ENCODE measurements at regions not wholly inside any gene's neighbourhood (a gene's known extent, or its start where the extent isn't known, plus 50 kb on each side); places are given as distances from the start of the nearest gene placed in this dataset.

DNA sequence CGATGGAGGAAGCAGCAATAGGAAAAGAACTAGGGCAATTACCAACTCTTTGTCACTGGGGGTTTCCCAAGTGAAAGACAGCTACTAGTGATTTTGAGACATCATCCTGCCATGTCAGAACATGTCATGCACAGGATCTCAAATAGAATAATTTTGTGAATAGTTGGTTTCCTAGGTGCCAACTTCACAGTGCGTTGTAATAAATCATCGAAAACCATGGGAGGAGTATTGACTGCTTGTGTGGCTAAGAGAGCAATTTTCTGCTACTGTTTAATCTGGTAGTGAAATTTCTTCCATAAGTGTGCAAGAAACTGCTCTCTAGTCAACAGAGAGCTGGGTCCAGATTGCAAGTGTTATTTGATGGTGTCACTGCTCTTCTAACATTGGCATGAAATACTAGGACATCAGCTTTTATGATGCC, 168.6 kb downstream of the NNT start:
- TF ChIP-seq PPARA (CRISPR knock-in tag; IDR thresholded peaks at IDR 0.05; ENCODE audit: borderline replicate concordance) (no peak), TCF4 (CRISPR knock-in tag; IDR thresholded peaks at IDR 0.05; ENCODE audit: borderline replicate concordance) (no peak), GLIS3 (CRISPR knock-in tag; IDR thresholded peaks at IDR 0.05) (no peak), ZC3H10 (CRISPR knock-in tag; IDR thresholded peaks at IDR 0.05) (no peak), SNAI2 (CRISPR knock-in tag; IDR thresholded peaks at IDR 0.05) (no peak), ZNF565 (CRISPR knock-in tag; conservative IDR thresholded peaks at IDR 0.05; ENCODE audit: low read depth) (no peak), TOX (CRISPR knock-in tag; IDR thresholded peaks at IDR 0.05; ENCODE audit: borderline replicate concordance) (no peak), RARB (CRISPR knock-in tag; IDR thresholded peaks at IDR 0.05) (no peak), BACH2 (CRISPR knock-in tag; IDR thresholded peaks at IDR 0.05; ENCODE audit: borderline replicate concordance) (no peak), OSR1 (CRISPR knock-in tag; IDR thresholded peaks at IDR 0.05) (no peak), ZFP30 (CRISPR knock-in tag; IDR thresholded peaks at IDR 0.05) (no peak), ISL1 (CRISPR knock-in tag; IDR thresholded peaks at IDR 0.05) (no peak), ESRRG (CRISPR knock-in tag; IDR thresholded peaks at IDR 0.05) (no peak)
- TF ChIP-seq, protein P1, sequence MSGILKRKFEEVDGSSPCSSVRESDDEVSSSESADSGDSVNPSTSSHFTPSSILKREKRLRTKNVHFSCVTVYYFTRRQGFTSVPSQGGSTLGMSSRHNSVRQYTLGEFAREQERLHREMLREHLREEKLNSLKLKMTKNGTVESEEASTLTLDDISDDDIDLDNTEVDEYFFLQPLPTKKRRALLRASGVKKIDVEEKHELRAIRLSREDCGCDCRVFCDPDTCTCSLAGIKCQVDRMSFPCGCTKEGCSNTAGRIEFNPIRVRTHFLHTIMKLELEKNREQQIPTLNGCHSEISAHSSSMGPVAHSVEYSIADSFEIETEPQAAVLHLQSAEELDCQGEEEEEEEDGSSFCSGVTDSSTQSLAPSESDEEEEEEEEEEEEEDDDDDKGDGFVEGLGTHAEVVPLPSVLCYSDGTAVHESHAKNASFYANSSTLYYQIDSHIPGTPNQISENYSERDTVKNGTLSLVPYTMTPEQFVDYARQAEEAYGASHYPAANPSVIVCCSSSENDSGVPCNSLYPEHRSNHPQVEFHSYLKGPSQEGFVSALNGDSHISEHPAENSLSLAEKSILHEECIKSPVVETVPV (CRISPR knock-in tag; IDR thresholded peaks at IDR 0.05): no peak
- TF ChIP-seq, protein P2, sequence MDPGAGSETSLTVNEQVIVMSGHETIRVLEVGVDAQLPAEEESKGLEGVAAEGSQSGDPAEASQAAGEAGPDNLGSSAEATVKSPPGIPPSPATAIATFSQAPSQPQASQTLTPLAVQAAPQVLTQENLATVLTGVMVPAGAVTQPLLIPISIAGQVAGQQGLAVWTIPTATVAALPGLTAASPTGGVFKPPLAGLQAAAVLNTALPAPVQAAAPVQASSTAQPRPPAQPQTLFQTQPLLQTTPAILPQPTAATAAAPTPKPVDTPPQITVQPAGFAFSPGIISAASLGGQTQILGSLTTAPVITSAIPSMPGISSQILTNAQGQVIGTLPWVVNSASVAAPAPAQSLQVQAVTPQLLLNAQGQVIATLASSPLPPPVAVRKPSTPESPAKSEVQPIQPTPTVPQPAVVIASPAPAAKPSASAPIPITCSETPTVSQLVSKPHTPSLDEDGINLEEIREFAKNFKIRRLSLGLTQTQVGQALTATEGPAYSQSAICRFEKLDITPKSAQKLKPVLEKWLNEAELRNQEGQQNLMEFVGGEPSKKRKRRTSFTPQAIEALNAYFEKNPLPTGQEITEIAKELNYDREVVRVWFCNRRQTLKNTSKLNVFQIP (CRISPR knock-in tag; IDR thresholded peaks at IDR 0.05; ENCODE audit: borderline replicate concordance, low read depth): no peak
- TF ChIP-seq, protein P3, sequence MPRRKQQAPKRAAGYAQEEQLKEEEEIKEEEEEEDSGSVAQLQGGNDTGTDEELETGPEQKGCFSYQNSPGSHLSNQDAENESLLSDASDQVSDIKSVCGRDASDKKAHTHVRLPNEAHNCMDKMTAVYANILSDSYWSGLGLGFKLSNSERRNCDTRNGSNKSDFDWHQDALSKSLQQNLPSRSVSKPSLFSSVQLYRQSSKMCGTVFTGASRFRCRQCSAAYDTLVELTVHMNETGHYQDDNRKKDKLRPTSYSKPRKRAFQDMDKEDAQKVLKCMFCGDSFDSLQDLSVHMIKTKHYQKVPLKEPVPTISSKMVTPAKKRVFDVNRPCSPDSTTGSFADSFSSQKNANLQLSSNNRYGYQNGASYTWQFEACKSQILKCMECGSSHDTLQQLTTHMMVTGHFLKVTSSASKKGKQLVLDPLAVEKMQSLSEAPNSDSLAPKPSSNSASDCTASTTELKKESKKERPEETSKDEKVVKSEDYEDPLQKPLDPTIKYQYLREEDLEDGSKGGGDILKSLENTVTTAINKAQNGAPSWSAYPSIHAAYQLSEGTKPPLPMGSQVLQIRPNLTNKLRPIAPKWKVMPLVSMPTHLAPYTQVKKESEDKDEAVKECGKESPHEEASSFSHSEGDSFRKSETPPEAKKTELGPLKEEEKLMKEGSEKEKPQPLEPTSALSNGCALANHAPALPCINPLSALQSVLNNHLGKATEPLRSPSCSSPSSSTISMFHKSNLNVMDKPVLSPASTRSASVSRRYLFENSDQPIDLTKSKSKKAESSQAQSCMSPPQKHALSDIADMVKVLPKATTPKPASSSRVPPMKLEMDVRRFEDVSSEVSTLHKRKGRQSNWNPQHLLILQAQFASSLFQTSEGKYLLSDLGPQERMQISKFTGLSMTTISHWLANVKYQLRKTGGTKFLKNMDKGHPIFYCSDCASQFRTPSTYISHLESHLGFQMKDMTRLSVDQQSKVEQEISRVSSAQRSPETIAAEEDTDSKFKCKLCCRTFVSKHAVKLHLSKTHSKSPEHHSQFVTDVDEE (CRISPR knock-in tag; IDR thresholded peaks at IDR 0.05): no peak
- TF ChIP-seq, protein P4, sequence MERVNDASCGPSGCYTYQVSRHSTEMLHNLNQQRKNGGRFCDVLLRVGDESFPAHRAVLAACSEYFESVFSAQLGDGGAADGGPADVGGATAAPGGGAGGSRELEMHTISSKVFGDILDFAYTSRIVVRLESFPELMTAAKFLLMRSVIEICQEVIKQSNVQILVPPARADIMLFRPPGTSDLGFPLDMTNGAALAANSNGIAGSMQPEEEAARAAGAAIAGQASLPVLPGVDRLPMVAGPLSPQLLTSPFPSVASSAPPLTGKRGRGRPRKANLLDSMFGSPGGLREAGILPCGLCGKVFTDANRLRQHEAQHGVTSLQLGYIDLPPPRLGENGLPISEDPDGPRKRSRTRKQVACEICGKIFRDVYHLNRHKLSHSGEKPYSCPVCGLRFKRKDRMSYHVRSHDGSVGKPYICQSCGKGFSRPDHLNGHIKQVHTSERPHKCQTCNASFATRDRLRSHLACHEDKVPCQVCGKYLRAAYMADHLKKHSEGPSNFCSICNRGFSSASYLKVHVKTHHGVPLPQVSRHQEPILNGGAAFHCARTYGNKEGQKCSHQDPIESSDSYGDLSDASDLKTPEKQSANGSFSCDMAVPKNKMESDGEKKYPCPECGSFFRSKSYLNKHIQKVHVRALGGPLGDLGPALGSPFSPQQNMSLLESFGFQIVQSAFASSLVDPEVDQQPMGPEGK (CRISPR knock-in tag; IDR thresholded peaks at IDR 0.05; ENCODE audit: borderline replicate concordance): no peak
- no peak for ATAC-seq

DNA sequence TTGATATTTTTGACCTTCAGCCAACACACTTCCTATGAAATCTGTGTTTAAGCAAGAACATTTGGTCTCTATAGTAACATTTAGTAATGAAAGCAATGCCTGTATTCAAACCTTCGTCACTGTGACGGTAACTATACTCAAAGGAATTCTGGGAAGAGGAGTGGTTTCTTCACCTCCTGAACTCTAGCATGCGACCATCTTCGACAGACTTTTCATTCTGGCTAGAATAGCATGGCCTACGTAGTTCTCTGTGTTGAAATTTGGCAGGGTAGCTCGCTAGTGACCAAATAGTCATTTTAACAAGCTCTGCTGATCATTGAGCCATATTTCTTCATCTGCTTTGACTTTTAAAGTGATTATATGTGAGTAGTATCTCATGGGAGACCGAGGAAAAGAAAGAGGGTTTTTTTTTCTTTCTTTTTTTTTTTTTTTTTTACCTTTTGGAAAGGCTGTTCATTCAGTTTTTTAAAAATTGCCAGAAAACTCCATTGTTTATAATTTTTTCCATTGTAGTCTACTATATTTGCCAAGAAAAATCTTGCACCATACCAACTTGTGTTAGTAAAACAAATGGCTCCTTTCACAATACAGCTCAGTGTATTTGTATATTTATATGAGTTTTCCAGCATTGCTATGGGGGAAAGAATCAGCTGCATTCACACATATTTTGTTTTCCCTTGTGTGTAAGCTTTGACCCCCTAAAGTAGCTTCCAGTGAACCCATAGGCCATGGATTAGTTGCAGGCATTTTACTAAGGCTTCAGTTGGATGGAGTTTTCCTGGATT, 166.8 kb downstream of the NNT start:
- TF ChIP-seq TCF4 (CRISPR knock-in tag; IDR thresholded peaks at IDR 0.05; ENCODE audit: borderline replicate concordance) (no peak), GLIS3 (CRISPR knock-in tag; IDR thresholded peaks at IDR 0.05) (no peak), RARB (CRISPR knock-in tag; IDR thresholded peaks at IDR 0.05) (no peak), ISL1 (CRISPR knock-in tag; IDR thresholded peaks at IDR 0.05) (no peak), ZFP30 (CRISPR knock-in tag; IDR thresholded peaks at IDR 0.05) (no peak), ZFP3 (CRISPR knock-in tag; IDR thresholded peaks at IDR 0.05) (no peak), ZNF70 (CRISPR knock-in tag; IDR thresholded peaks at IDR 0.05) (no peak)
- TF ChIP-seq, protein P1 (CRISPR knock-in tag; IDR thresholded peaks at IDR 0.05): no peak
- ATAC-seq: no peak
